WTC11 (cell line): ENCODE measurements at regions not wholly inside any gene's neighbourhood (a gene's known extent, or its start where the extent isn't known, plus 50 kb on each side); places are given as distances from the start of the nearest gene placed in this dataset.

Source experiments
- ATAC-seq: fragments of 200-7000 bp; cut with Tn5 transposase; 2 replicates; pipeline ENCODE4 v1.10.0; 2021; ENCODE audit warnings: mild to moderate bottlenecking, moderate library complexity
- CTCF ChIA-PET: fragments of 300-600 bp; sonication (Branson Sonifier 250); formaldehyde crosslinking; loops from one replicate; lab custom pipeline; 2021; ENCODE audit warnings: antibody characterized with exemption; lab: Charles Lee
- POLR2A ChIA-PET: fragments of 350-600 bp; sonication (Branson Sonifier 250); formaldehyde crosslinking; loops from one replicate; lab custom pipeline; 2021; ENCODE audit warnings: antibody characterized with exemption; lab: Charles Lee
- DNase-seq: peaks from one replicate; pipeline ENCODE4 v3.0.0; 2021; ENCODE audit warnings: low spot score
- H3K27ac Mint-ChIP-seq: 2 replicates; pipeline ENCODE4 v1.8.0; 2021; ENCODE audit warnings: mixed read lengths
- H3K27me3 Mint-ChIP-seq: 2 replicates; pipeline ENCODE4 v1.8.0; 2021; ENCODE audit warnings: low read depth, mild to moderate bottlenecking, moderate library complexity, mixed read lengths
- H3K36me3 Mint-ChIP-seq: 2 replicates; pipeline ENCODE4 v1.8.0; 2021; ENCODE audit warnings: mixed read lengths
- H3K4me1 Mint-ChIP-seq: 2 replicates; pipeline ENCODE4 v1.8.0; 2022; ENCODE audit warnings: mixed read lengths
- H3K4me3 Mint-ChIP-seq: 2 replicates; pipeline ENCODE4 v1.8.0; 2021; ENCODE audit warnings: mild to moderate bottlenecking, moderate library complexity, mixed read lengths
- H3K9me3 Mint-ChIP-seq: 2 replicates; pipeline ENCODE4 v1.8.0; 2021; ENCODE audit warnings: mixed read lengths
- AR ChIP-seq: fragments of 250-450 bp; sonication (Bioruptor Pico); IDR thresholded peaks from 2 replicates; pipeline ENCODE4 v1.9.0; 2021; ENCODE audit warnings: mild to moderate bottlenecking
- CREM ChIP-seq: sonication (generic); formaldehyde crosslinking; IDR thresholded peaks from 2 replicates; pipeline ENCODE4 v1.8.1; 2022; ENCODE audit warnings: mild to moderate bottlenecking, missing genetic modification reagents, moderate library complexity
- HMGXB4 ChIP-seq: sonication (generic); formaldehyde crosslinking; IDR thresholded peaks from 2 replicates; pipeline ENCODE4 v1.8.1; 2023; ENCODE audit warnings: mild to moderate bottlenecking, moderate library complexity, missing genetic modification reagents
- IRF1 ChIP-seq: sonication (generic); formaldehyde crosslinking; IDR thresholded peaks from 2 replicates; pipeline ENCODE4 v1.8.0; 2023; ENCODE audit warnings: missing genetic modification reagents
- JUN ChIP-seq: sonication (generic); formaldehyde crosslinking; IDR thresholded peaks from 2 replicates; pipeline ENCODE4 v1.8.0; 2023; ENCODE audit warnings: mild to moderate bottlenecking, missing genetic modification reagents
- MXD4 ChIP-seq: fragments of 250-450 bp; sonication (Bioruptor Pico); IDR thresholded peaks from 2 replicates; pipeline ENCODE4 v1.8.0; 2021; ENCODE audit warnings: mild to moderate bottlenecking, moderate library complexity, borderline replicate concordance
- NR1H2 ChIP-seq: sonication (generic); formaldehyde crosslinking; IDR thresholded peaks from 2 replicates; pipeline ENCODE4 v1.9.0; 2021; ENCODE audit warnings: mild to moderate bottlenecking, moderate library complexity, missing genetic modification reagents
- NR3C1 ChIP-seq: sonication (generic); formaldehyde crosslinking; conservative IDR thresholded peaks from 2 replicates; pipeline ENCODE4 v1.8.1; 2023; ENCODE audit warnings: low read depth, mild to moderate bottlenecking, missing genetic modification reagents
- PRDM15 ChIP-seq: sonication (generic); formaldehyde crosslinking; IDR thresholded peaks from 2 replicates; pipeline ENCODE4 v1.8.0; 2022; ENCODE audit warnings: missing genetic modification reagents
- SMAD4 ChIP-seq: sonication (generic); formaldehyde crosslinking; IDR thresholded peaks from 2 replicates; pipeline ENCODE4 v1.8.0; 2022; ENCODE audit warnings: mild to moderate bottlenecking, missing genetic modification reagents
- SOX15 ChIP-seq: fragments of 250-450 bp; sonication (Bioruptor Pico); IDR thresholded peaks from 2 replicates; pipeline ENCODE4 v1.9.0; 2021; ENCODE audit warnings: mild to moderate bottlenecking
- USF1 ChIP-seq: sonication (generic); formaldehyde crosslinking; IDR thresholded peaks from 2 replicates; pipeline ENCODE4 v1.8.0; 2022; ENCODE audit warnings: mild to moderate bottlenecking, missing genetic modification reagents
- ZBTB21 ChIP-seq: sonication (generic); formaldehyde crosslinking; IDR thresholded peaks from 2 replicates; pipeline ENCODE4 v1.8.1; 2023; ENCODE audit warnings: mild to moderate bottlenecking, missing genetic modification reagents, borderline replicate concordance
- ZNF121 ChIP-seq: sonication (generic); formaldehyde crosslinking; IDR thresholded peaks from 2 replicates; pipeline ENCODE4 v1.8.0; 2023; ENCODE audit warnings: missing genetic modification reagents
- ZNF416 ChIP-seq: fragments of 250-450 bp; sonication (Bioruptor Pico); IDR thresholded peaks from 2 replicates; pipeline ENCODE4 v1.9.0; 2021; ENCODE audit warnings: mild to moderate bottlenecking, inconsistent platforms
- TF ChIP-seq, protein P1 (sequence below): fragments of 200-600 bp; IDR thresholded peaks from 2 replicates; pipeline ENCODE4 v1.8.0; 2022; ENCODE audit warnings: antibody characterized with exemption
- TF ChIP-seq, protein P2 (sequence below): sonication (generic); formaldehyde crosslinking; IDR thresholded peaks from 2 replicates; pipeline ENCODE4 v1.8.1; 2022; ENCODE audit warnings: low read depth, missing genetic modification reagents, borderline replicate concordance
- TF ChIP-seq, protein P3 (sequence below): sonication (generic); formaldehyde crosslinking; IDR thresholded peaks from 2 replicates; pipeline ENCODE4 v1.8.0; 2023; ENCODE audit warnings: missing genetic modification reagents, mild to moderate bottlenecking, borderline replicate concordance

- peak; percentile 51 for ATAC-seq
- DNase-seq, result peak; percentile 86
- CTCF ChIA-PET, result interaction anchor here (0.6 to 1.7 kb wide), 3 partner anchors 10 to 31 kb away, joined by 3 to 4 read pairs (median 3); a partner anchor contains a TSS
- H3K27ac Mint-ChIP-seq, result no peak overlapping the region
- peaks cover 33% of the 10 kb centered on the region for H3K4me1 Mint-ChIP-seq
- no peak overlapping the region for H3K4me3 Mint-ChIP-seq
- H3K36me3 Mint-ChIP-seq, result no peaks in the 10 kb centered on the region
- POLR2A ChIA-PET, result interaction anchor here (0.5 to 7.9 kb wide), 30 partner anchors 9 to 1668 kb away, joined by 3 to 254 read pairs (median 6); a partner anchor contains a TSS
- no peaks in the 10 kb centered on the region for H3K9me3 Mint-ChIP-seq
- H3K27me3 Mint-ChIP-seq, result no peaks in the 10 kb centered on the region
- TF ChIP-seq AR (peak; percentile 90), ZNF121 (CRISPR knock-in tag) (no peak), ZNF416 (peak; percentile 82; the same call in 1 of the 2 replicates), NR3C1 (no peak), ZBTB21 (no peak), CREM (CRISPR knock-in tag) (peak; percentile 78), NR1H2 (CRISPR knock-in tag) (no peak), IRF1 (CRISPR knock-in tag) (peak; percentile 58; the same call in 1 of the 2 replicates), SOX15 (CRISPR knock-in tag) (no peak), USF1 (CRISPR knock-in tag) (peak; percentile 56; the same call in 1 of the 2 replicates), PRDM15 (CRISPR knock-in tag) (no peak), JUN (CRISPR knock-in tag) (peak; percentile 78; the same call in 1 of the 2 replicates), HMGXB4 (CRISPR knock-in tag) (peak; percentile 92), SMAD4 (peak; percentile 79; the same call in 1 of the 2 replicates), MXD4 (CRISPR knock-in tag) (no peak)
- TF ChIP-seq, protein P1, sequence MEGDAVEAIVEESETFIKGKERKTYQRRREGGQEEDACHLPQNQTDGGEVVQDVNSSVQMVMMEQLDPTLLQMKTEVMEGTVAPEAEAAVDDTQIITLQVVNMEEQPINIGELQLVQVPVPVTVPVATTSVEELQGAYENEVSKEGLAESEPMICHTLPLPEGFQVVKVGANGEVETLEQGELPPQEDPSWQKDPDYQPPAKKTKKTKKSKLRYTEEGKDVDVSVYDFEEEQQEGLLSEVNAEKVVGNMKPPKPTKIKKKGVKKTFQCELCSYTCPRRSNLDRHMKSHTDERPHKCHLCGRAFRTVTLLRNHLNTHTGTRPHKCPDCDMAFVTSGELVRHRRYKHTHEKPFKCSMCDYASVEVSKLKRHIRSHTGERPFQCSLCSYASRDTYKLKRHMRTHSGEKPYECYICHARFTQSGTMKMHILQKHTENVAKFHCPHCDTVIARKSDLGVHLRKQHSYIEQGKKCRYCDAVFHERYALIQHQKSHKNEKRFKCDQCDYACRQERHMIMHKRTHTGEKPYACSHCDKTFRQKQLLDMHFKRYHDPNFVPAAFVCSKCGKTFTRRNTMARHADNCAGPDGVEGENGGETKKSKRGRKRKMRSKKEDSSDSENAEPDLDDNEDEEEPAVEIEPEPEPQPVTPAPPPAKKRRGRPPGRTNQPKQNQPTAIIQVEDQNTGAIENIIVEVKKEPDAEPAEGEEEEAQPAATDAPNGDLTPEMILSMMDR, result no peak
- TF ChIP-seq, protein P2, sequence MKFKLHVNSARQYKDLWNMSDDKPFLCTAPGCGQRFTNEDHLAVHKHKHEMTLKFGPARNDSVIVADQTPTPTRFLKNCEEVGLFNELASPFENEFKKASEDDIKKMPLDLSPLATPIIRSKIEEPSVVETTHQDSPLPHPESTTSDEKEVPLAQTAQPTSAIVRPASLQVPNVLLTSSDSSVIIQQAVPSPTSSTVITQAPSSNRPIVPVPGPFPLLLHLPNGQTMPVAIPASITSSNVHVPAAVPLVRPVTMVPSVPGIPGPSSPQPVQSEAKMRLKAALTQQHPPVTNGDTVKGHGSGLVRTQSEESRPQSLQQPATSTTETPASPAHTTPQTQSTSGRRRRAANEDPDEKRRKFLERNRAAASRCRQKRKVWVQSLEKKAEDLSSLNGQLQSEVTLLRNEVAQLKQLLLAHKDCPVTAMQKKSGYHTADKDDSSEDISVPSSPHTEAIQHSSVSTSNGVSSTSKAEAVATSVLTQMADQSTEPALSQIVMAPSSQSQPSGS (CRISPR knock-in tag), result no peak
- TF ChIP-seq, protein P3, sequence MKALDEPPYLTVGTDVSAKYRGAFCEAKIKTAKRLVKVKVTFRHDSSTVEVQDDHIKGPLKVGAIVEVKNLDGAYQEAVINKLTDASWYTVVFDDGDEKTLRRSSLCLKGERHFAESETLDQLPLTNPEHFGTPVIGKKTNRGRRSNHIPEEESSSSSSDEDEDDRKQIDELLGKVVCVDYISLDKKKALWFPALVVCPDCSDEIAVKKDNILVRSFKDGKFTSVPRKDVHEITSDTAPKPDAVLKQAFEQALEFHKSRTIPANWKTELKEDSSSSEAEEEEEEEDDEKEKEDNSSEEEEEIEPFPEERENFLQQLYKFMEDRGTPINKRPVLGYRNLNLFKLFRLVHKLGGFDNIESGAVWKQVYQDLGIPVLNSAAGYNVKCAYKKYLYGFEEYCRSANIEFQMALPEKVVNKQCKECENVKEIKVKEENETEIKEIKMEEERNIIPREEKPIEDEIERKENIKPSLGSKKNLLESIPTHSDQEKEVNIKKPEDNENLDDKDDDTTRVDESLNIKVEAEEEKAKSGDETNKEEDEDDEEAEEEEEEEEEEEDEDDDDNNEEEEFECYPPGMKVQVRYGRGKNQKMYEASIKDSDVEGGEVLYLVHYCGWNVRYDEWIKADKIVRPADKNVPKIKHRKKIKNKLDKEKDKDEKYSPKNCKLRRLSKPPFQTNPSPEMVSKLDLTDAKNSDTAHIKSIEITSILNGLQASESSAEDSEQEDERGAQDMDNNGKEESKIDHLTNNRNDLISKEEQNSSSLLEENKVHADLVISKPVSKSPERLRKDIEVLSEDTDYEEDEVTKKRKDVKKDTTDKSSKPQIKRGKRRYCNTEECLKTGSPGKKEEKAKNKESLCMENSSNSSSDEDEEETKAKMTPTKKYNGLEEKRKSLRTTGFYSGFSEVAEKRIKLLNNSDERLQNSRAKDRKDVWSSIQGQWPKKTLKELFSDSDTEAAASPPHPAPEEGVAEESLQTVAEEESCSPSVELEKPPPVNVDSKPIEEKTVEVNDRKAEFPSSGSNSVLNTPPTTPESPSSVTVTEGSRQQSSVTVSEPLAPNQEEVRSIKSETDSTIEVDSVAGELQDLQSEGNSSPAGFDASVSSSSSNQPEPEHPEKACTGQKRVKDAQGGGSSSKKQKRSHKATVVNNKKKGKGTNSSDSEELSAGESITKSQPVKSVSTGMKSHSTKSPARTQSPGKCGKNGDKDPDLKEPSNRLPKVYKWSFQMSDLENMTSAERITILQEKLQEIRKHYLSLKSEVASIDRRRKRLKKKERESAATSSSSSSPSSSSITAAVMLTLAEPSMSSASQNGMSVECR (CRISPR knock-in tag), result peak; percentile 97
These were observed 138.0 kb downstream of the HFE start for GRCh38 chr6:26224940-26225847.
